Activated CD4-positive, alpha-beta T cell treated with anti-CD3 and anti-CD28 coated beads, Interleukin-2, amount 50 U/mL, for 16 hours (primary cell): ENCODE measurements at regions not wholly inside any gene's neighbourhood (a gene's known extent, or its start where the extent isn't known, plus 50 kb on each side); places are given as distances from the start of the nearest gene placed in this dataset.
A peak's percentile ranks its signal among the peaks of the same experiment; 100 is the strongest.

ENCODE experiments used
- DNase-seq: peaks from one replicate; pipeline ENCODE4 v3.0.0-alpha.2; 2020

GRCh38 chr2:238655974-238656722, 191.7 kb upstream of the TWIST2 start:
- DNase-seq = no peak

- DNase-seq = no peak
Measured at GRCh38 chr2:238657132-238658053, 190.5 kb upstream of the TWIST2 start.

GRCh38 chr2:238658054-238658407, 189.9 kb upstream of the TWIST2 start:
- no peak for DNase-seq

DNA sequence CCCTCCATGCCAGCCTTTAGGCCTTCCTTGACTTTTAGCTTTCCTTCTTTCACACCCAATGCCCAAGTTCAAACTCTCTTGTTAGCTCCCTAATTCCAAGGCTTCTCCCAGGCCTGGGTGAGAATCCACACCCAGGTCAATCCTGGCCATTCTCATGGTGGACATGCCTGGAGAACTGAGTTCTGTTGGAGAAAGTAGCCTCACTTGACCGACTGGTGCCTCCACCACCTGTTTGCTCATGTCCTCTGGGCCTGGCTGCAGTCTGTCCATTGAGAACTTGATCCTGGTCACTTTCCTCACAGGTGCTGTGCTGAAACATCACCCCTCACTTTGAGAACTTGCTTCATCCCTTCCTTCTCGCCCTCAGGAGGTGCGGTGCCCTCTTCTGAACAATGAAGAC, 189.1 kb upstream of the TWIST2 start:
- DNase-seq = no peak

GRCh38 chr2:238659231-238659630, 188.7 kb upstream of the TWIST2 start:
- DNase-seq = no peak

DNA sequence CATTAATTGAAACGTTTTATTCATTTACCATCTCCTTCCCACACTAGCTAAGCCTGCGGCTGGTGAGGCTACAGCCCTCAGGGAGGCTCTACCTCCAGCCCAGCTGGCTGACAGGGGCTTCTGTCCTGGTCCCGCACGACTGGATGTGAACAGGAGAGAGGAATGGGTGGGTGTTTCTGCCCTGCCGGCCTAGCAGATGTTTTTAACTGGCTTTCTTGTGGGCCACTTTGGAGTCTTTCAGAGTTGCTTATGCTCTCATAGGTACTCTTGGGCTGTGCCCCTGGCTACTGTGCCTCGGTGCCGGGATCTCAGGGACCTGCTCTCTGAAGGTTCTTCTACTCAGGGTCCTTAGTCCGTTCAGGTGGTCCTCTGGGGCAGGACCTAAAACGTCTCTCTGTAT, 184.3 kb upstream of the TWIST2 start:
- DNase-seq = no peak

DNA sequence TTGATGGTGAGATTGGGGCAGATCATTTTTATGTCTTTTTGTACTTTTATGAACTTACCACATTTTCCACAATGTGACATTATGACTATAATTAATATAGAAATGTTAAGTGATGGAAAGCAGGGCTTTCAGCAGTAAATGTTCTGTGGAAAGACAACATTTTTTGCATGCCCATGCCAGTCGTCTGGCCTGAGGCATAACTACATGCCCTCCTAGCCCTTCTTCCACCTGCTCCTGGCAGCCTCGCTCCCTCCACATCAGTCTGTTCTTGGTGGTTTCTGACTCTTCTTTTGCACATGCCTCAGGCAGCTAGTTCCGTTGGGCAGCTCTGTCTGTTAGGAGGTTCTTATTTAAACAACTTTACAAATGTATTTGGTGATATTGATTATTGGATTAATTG, 182.0 kb upstream of the TWIST2 start:
- DNase-seq = no peak

DNA sequence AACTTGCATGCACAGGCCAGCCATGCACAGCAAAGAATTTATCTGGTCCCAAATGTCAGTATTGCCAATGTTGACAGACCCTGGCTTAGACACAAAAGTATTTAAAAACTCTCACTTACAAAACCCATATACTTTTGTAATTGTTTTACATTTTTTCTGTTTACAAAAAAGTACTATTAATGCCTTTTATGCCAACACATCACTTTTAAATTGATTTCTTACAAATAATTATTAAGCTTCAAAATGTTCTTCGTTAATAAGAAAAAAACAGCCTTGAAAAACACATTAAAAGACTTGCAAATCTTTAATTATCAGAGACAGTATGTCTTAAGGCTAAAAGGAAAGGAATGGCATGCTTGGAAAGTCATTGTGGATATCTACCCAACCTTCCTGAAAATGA, 181.3 kb upstream of the TWIST2 start:
- DNase-seq = no peak

GRCh38 chr2:238667008-238667407, 180.9 kb upstream of the TWIST2 start:
- no peak for DNase-seq

DNA sequence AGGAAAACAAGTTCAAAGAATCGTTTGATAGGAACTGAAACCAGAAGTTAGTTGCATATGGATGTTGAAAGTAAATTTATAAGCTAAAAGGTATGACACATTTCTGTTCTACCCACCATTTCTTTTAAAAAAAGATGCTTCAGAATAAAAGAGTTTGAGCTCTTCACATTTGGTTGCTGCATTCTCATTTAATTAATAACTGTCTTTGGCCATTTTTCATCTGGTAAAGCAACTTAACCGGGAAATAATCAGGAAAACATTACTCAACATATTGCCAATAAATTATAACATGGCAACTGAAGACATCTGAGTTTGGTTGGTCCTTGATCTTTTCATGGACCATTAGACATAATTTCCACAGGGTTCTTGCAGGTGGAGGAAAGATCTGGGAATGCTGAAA, 180.2 kb upstream of the TWIST2 start:
- no peak for DNase-seq

- no peak for DNase-seq
Measured at GRCh38 chr2:238668426-238668825, 179.5 kb upstream of the TWIST2 start.

DNA sequence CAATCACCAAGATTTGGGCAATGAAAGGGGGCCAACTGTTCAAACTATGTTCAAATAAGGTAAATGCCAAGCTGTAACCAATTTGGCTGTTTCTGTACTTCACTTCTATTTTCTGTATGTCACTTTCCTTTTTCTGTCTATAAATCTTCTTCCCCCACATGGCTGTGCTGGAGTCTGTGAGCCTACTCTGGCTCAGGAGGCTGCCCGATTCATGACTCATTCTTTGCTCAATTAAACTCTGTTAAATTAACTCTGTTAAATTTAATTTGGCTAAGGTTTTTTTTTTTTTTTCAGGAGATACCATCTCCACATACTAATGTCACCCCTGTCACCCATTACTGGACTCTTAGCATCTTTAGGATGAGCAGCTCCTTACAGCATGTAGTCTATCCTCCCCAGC, 178.8 kb upstream of the TWIST2 start:
- DNase-seq = no peak

DNA sequence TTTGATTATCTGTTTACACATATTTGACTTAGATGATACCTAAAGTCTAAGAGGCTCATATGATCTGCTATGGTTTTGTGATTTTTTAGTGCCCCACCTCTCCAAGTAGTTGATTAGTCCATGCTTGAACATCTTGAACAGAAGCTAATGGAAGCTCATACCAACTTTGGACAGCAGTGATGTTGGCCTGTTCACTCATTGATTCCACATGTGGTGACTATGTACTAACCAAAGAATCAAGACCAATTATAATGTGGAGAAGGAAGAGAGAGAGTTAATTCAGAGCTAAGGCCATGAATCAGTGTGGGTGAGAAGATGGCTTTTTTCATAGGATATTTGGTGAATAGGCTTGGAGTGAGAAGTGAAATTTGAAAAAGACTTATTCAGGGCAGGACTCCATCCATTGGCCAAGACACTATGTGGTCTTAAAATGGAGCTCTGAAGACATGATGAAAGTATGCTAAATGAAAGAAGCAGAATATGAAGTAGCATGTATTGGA, 178.3 kb upstream of the TWIST2 start:
- DNase-seq = no peak

- DNase-seq = peak; percentile 53
Measured at GRCh38 chr2:238670111-238670585, 177.7 kb upstream of the TWIST2 start.

- DNase-seq = no peak
Measured at GRCh38 chr2:238682536-238682935, 165.3 kb upstream of the TWIST2 start.

- peak; percentile 37 for DNase-seq
Measured at GRCh38 chr2:238684362-238685326, 163.2 kb upstream of the TWIST2 start.

GRCh38 chr2:238685327-238685709, 162.6 kb upstream of the TWIST2 start:
- DNase-seq = no peak

DNA sequence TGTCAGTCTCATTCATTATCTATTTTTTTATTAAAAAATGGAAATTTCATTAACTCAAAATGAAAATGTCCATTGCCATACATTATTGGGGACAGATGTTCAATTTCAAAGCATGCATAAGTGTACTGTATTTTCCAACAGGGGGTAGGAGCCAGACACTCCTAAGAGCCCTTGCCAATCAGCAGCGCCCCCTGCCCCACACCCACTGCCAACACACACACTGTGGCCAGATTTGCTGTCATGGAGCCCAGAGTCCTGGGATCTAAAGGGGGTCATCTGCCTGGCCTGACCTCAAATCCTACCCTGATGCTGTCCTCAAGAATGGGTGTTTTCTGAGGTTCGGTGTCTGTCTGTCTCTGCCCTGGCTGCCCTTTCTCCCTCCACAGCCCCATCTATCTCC, 162.2 kb upstream of the TWIST2 start:
- DNase-seq = no peak

- DNase-seq = no peak
Measured at GRCh38 chr2:238686223-238686622, 161.7 kb upstream of the TWIST2 start.

DNA sequence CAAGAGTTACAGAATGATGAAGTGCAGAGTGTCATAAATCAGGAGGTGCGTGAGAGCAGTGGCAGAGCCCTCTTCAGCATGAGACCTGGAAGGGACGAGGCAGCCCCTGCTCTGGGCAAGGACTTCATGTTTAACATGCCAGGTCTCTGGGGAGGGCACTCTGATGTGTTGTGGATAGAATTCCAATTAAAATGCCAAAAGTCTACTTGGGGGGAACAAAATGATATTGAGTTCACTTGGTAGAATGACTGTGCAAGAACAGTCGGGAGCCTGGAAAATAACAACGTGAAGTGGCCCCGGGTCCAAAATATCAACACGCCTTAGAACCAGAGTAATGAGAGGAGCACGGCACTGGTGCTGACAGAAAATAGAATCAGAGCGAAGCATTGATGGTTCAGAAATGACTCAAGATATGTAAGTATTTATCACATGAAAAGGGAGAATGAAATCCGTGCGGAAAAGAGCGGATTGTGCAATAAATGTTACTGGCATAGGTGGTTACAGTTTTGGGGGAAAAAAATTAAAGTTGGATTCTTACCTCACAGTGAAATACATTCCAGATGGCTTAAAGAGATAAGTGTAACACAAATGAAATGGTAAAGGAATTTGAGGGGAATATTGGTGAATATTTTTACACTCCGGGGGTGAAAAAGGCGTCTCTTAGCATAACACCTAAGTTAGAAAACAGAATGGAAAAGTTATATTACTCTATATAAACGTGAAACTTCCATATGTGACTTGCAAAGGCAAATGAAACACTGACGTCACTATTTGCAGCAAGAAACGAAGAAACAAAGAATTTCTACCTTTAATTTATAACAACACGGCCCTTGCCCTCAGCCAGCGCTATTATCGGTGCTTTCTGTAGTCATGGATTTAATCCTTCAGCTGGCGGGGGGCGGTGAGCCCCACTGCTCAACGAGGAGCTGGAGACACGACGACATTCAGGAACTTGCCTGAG, 159.4 kb upstream of the TWIST2 start:
- no peak for DNase-seq

GRCh38 chr2:238689331-238689730, 158.6 kb upstream of the TWIST2 start:
- no peak for DNase-seq
